Thyroid gland (tissue), 4 donors: ENCODE measurements at regions not wholly inside any gene's neighbourhood (a gene's known extent, or its start where the extent isn't known, plus 50 kb on each side); places are given as distances from the start of the nearest gene placed in this dataset.

Experiments used
- CTCF ChIP-seq, 6 experiments: fragments of 200-600 bp in 3 of 6; fragments of 450-650 bp in 3 of 6; sonication (generic) in 3 of 6; IDR thresholded peaks; one replicate each; pipeline ENCODE4 v1.5.1; 2016 to 2019; ENCODE audit warnings: antibody characterized with exemption in 6 of 6, mild to moderate bottlenecking in 2 of 6, inconsistent platforms in 1 of 6, moderate library complexity in 1 of 6
- POLR2A ChIP-seq, 2 donors: fragments of 450-650 bp; IDR thresholded peaks; one replicate each; pipeline ENCODE4 v1.6.1; 2017; ENCODE audit warnings: antibody characterized with exemption in 2 of 2, mild to moderate bottlenecking in 2 of 2, moderate library complexity in 1 of 2

- TF ChIP-seq CTCF (IDR thresholded peaks at IDR 0.05) (no peak), POLR2A (IDR thresholded peaks at IDR 0.05) (no peak)
These were observed 228.8 kb downstream of the DIPK2A start for GRCh38 chr3:144200466-144200865.
